ENCODE measurements at regions not wholly inside any gene's neighbourhood (a gene's known extent, or its start where the extent isn't known, plus 50 kb on each side); places are given as distances from the start of the nearest gene placed in this dataset.

DNA sequence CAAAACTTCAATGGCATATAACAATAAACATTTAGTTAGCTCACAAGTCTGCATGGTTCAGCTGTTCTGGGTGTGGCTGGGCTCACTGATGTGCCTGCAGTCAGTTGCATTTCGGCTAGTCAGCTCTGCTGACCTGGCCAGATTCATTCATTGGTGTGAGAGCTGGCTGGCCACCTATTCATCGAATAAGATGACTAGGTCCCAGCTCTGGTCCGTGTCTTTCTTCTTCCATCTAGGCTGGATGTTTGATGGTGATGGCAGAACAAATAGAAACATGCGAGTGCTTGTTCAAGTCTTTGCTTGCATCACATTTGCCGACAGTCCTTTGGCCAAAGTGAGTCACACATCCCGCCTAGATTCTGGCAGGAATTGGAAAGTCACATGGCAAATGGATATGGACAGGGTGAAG lies 203.3 kb upstream of the CRY1 start:
- peaks cover 4% of the 10 kb centered on the region for H3K4me1 Mint-ChIP-seq (ENCODE audit: low read depth)
- no peak for DNase-seq (ENCODE audit: low spot score)
- no peaks in the 10 kb centered on the region for H3K36me3 Mint-ChIP-seq (ENCODE audit: low read depth)
- no peak overlapping the region for H3K4me3 Mint-ChIP-seq (ENCODE audit: low read depth)
- no peaks in the 10 kb centered on the region for H3K9me3 Mint-ChIP-seq
- intact Hi-C loops (cut with micrococcal nuclease) = no loop called here
- no peak overlapping the region for H3K27ac Mint-ChIP-seq
- peaks cover 18% of the 10 kb centered on the region for H3K27me3 Mint-ChIP-seq (ENCODE audit: low read depth)

DNA sequence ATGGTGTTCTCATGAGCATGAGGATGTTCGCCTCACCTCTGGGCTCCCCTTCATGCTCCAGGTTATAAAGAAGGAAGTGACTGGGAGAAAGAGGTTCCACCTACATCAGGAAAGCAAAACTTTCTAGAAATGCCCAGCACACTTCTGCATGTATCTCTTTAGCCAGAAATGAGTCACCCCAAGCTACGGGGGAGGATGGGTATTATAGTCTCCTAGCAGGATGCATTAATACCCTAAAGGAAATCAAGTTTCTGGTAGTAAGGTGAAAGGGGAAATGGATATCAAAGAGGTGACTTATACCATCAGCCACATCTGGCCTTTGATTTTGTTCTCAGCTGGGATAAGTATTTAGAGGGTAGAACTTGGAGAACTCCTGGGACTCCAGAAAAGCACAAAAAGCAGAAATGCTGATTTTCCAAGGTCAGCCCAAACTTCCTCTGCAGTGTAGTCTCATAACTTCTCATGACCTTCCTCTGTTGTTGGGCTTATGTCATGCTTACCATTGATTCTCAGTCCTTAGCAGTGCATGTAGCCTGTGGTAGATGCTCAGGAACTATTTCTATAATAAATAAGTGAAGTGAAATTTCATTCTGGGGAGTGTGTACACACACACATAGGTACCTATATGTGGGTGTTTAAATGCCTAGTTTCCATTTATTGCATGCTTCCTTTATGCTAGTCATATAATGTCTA lies 209.4 kb upstream of the CRY1 start:
- no peak overlapping the region for H3K27ac Mint-ChIP-seq
- H3K4me3 Mint-ChIP-seq (ENCODE audit: low read depth) = no peak overlapping the region
- intact Hi-C loops (cut with micrococcal nuclease) = no loop called here
- H3K27me3 Mint-ChIP-seq (ENCODE audit: low read depth) = peaks cover 20% of the 10 kb centered on the region
- DNase-seq (ENCODE audit: low spot score) = no peak
- H3K36me3 Mint-ChIP-seq (ENCODE audit: low read depth) = no peaks in the 10 kb centered on the region
- H3K9me3 Mint-ChIP-seq = no peaks in the 10 kb centered on the region
- no peaks in the 10 kb centered on the region for H3K4me1 Mint-ChIP-seq (ENCODE audit: low read depth)

DNA sequence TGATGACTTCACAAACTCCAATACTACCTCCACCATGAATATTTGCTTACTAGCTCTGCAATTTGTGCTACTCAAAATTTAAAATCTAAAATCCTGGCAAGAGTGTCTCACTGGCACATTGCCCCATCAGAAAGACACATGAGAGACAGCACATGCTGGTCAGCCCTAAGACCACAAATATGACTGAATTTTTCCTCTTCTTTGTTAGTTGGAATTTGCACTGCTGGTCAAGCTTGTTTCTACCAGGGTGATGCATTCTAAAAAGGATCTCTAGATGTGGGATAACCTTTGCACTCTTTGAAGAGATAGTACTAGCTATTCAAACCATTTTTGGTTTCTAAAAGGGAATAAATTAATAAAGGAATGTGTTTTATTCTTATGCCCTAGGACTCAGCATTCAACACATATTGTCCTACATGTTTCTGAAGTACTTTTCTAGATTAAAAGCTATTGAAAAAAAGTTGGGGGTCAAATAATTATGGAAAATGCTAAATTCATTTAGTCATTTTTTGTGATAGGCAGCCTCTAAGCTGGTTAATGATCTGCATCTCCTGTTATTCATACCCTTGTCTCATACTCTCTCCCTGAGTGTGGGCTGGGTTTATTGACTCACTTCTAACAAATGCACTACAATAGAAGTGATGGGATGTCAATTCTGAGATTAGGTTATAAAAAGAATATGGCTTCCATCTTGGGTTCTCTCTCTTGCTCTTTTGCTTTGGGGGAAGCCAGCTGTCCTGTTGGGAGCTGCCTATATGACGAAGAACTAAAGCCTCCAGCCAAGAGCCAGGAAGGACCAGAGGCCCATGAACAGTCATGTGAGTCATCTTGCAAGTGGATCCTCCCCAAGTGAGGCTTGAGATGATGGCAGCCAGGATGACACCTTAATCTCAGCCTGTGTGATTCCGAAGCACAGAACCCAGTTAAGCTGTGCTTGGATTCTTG lies 211.5 kb upstream of the CRY1 start:
- Mint-ChIP-seq H3K36me3 (ENCODE audit: low read depth) (no peaks in the 10 kb centered on the region), H3K27me3 (ENCODE audit: low read depth) (peaks cover 21% of the 10 kb centered on the region), H3K9me3 (no peaks in the 10 kb centered on the region), H3K4me1 (ENCODE audit: low read depth) (peaks cover 10% of the 10 kb centered on the region), H3K4me3 (ENCODE audit: low read depth) (no peak overlapping the region), H3K27ac (no peak overlapping the region)
- DNase-seq (ENCODE audit: low spot score) = no peak
- intact Hi-C loops (cut with micrococcal nuclease) = no loop called here

DNA sequence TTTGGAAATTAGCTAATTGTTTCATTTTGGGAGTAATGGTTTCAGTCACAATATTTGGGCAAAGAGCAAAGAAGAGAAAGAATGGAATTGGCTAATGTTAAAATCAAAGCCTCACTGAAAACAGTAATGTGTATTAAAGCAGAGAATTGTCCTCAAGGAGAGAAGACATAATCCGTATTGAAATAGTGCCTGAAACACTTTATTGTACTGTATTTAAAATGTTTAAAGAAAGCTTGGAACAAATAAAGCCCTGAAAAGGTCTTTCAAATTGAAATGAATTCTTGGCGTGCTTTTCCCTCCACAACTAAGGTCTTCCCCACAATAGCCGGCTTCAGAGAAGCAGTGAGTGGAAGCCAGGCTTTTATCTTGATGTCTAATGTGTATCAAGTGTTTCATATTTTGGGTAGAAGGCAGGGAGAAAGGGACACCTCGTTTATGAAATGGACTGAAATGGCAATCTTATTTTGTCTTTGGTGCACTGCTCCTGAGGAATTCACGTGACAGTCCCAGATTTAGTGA lies 212.9 kb upstream of the CRY1 start:
- H3K27ac Mint-ChIP-seq = no peak overlapping the region
- H3K27me3 Mint-ChIP-seq (ENCODE audit: low read depth) = peaks cover 22% of the 10 kb centered on the region
- intact Hi-C loops (cut with micrococcal nuclease) = no loop called here
- peaks cover 11% of the 10 kb centered on the region for H3K4me1 Mint-ChIP-seq (ENCODE audit: low read depth)
- H3K9me3 Mint-ChIP-seq = no peaks in the 10 kb centered on the region
- no peak for DNase-seq (ENCODE audit: low spot score)
- H3K4me3 Mint-ChIP-seq (ENCODE audit: low read depth) = no peak overlapping the region
- H3K36me3 Mint-ChIP-seq (ENCODE audit: low read depth) = no peaks in the 10 kb centered on the region

DNA sequence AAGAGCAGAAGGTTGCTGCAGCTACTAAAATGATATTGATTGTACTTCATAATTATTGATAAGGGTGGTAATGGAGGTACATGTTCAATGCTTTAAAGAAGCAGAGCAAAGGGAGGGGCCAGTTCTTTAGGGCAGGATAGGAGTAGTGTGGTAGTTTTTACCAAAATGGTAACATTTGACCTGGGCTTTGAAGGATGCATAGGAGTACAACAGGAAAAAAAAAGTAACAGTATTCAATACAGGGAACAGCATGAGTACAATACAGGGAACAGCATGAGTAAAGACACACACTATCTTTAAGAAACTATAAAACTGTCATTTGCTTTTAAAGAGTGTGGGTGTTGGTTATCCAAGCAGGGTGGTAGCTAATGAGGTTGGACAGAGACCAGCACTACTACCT lies 215.0 kb upstream of the CRY1 start:
- no peak overlapping the region for H3K27ac Mint-ChIP-seq
- H3K4me1 Mint-ChIP-seq (ENCODE audit: low read depth) = peaks cover 11% of the 10 kb centered on the region
- H3K27me3 Mint-ChIP-seq (ENCODE audit: low read depth) = peaks cover 33% of the 10 kb centered on the region
- H3K36me3 Mint-ChIP-seq (ENCODE audit: low read depth) = no peaks in the 10 kb centered on the region
- intact Hi-C loops (cut with micrococcal nuclease) = no loop called here
- H3K9me3 Mint-ChIP-seq = no peaks in the 10 kb centered on the region
- no peak overlapping the region for H3K4me3 Mint-ChIP-seq (ENCODE audit: low read depth)
- DNase-seq (ENCODE audit: low spot score) = no peak

DNA sequence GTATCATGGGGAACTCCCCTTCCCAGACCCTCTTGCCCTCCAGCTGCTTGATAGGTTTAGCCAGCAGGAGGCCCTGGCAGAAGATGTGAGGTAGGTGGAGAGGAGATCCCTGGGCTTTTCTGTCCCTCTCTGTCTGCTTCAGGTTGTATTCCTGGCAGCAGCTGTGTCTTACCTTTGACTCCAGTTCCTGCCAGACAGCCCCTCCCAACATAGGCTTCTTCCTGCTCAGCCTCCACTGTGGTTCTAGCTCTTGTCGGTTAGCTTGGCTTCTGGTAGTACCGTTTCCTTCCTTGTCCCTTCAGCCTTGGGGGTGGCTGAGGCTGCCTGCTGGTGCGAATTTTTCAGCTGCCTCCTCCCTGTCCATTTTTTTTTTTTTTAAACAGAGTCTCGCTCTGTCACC lies 215.7 kb upstream of the CRY1 start:
- Mint-ChIP-seq H3K4me3 (ENCODE audit: low read depth) (no peak overlapping the region), H3K27me3 (ENCODE audit: low read depth) (peaks cover 39% of the 10 kb centered on the region), H3K9me3 (no peaks in the 10 kb centered on the region), H3K4me1 (ENCODE audit: low read depth) (peaks cover 11% of the 10 kb centered on the region), H3K27ac (no peak overlapping the region), H3K36me3 (ENCODE audit: low read depth) (no peaks in the 10 kb centered on the region)
- intact Hi-C loops (cut with micrococcal nuclease) = no loop called here
- DNase-seq (ENCODE audit: low spot score) = peak; percentile 19

DNA sequence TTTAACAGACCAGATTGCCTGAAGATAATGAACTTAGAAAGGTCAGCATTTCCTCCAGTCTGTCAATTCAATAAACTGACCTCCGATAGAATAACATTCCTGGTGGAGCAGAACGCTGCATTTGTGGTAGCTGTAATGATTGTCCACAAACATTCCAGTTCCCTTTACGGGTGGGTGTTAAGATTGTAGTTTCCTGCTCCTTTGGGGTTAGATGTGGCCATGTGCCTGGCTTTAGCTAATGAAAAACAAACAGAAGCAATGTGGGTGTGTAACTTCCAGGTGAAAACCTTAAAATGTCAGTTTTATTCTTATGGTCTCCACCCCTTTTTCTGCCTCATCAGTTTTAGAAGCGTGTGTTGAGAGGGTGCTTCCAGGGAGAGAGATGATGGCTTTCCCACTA lies 217.3 kb upstream of the CRY1 start:
- peaks cover 11% of the 10 kb centered on the region for H3K4me1 Mint-ChIP-seq (ENCODE audit: low read depth)
- intact Hi-C loops (cut with micrococcal nuclease) = loop anchor here (10.0 kb wide), 2 partner anchors 176 to 374 kb away; partner anchors contain the start of gene PWP1

DNA sequence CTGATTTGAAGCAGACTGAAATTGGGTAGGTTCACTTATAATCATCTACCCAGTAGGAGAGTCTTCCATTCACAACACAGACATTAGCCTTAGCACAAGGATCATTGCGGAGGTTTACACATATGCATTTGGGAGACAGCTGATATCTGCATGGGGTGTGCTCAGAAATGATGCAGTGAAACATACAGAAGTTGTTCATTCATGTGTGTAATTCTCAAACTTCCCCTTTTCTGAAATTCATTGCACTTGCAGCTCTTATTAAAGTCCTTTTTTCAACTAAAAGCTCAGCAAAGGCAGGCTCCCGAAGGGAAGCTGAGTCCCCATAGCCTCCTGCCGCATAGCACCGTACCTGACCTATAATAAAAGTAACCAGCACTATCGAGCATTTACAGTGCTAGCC lies 218.3 kb upstream of the CRY1 start:
- no peak overlapping the region for H3K4me3 Mint-ChIP-seq (ENCODE audit: low read depth)
- H3K9me3 Mint-ChIP-seq = no peaks in the 10 kb centered on the region
- no peaks in the 10 kb centered on the region for H3K36me3 Mint-ChIP-seq (ENCODE audit: low read depth)
- intact Hi-C loops (cut with micrococcal nuclease) = loop anchor here (10.0 kb wide), 2 partner anchors 177 to 373 kb away; partner anchors contain the start of gene PWP1
- DNase-seq (ENCODE audit: low spot score) = no peak
- peaks cover 11% of the 10 kb centered on the region for H3K4me1 Mint-ChIP-seq (ENCODE audit: low read depth)
- H3K27ac Mint-ChIP-seq = no peak overlapping the region
- peaks cover 43% of the 10 kb centered on the region for H3K27me3 Mint-ChIP-seq (ENCODE audit: low read depth)

More for the DNA sequence above, 217.3 kb upstream of the CRY1 start:
- Mint-ChIP-seq H3K27ac (no peak overlapping the region), H3K27me3 (ENCODE audit: low read depth) (peaks cover 42% of the 10 kb centered on the region), H3K36me3 (ENCODE audit: low read depth) (no peaks in the 10 kb centered on the region), H3K4me3 (ENCODE audit: low read depth) (no peak overlapping the region), H3K9me3 (no peaks in the 10 kb centered on the region)
- no peak for DNase-seq (ENCODE audit: low spot score)

DNA sequence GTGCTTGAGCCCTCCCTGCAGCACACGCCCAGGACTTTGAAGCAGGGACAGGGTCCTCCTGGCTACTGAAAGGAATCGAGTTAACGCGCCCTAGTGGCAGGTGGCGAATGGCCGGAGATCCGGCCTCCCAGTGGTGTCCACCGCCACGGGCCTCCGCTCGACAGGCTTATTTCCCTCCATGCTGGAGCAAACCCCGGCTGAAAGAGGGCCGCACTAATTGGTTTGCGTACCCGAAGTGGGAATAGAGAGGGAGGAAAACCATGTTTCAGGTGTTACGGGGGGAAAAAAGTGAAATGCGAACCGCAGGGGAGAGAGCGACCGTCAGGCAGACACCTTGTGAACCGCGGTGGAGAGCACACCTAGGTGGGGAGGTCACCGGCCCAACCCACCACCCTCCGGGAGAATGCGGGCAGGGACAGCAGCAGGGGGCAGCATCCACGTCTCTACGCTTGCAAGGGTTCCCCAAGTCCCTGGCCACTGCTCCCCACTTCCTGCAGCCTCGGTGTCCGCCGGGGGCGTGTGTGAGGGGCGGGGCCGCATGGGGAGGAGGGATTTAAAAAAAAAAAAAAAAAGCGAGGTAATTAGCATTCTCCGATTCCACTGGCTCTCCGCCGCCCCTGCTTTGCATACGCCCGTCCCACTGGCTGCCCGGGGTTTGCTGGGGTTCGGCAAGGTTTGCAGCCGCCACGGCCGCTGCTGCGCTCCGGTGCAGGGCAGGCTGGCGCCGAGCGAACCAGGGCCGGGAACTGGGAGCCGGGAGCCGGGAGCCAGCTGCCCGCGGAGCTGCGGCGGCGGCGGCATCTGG lies 224.6 kb upstream of the CRY1 start:
- Mint-ChIP-seq H3K4me3 (ENCODE audit: low read depth) (peak overlapping the region; percentile 87), H3K4me1 (ENCODE audit: low read depth) (peaks cover 26% of the 10 kb centered on the region), H3K9me3 (no peaks in the 10 kb centered on the region), H3K36me3 (ENCODE audit: low read depth) (no peaks in the 10 kb centered on the region), H3K27ac (no peak overlapping the region), H3K27me3 (ENCODE audit: low read depth) (peaks cover 30% of the 10 kb centered on the region)
- DNase-seq (ENCODE audit: low spot score) = peak; percentile 89
- intact Hi-C loops (cut with micrococcal nuclease) = loop anchor here (1.0 to 10.0 kb wide), 7 partner anchors 31 to 367 kb away; partner anchors contain the start of genes CRY1 and PWP1

DNA sequence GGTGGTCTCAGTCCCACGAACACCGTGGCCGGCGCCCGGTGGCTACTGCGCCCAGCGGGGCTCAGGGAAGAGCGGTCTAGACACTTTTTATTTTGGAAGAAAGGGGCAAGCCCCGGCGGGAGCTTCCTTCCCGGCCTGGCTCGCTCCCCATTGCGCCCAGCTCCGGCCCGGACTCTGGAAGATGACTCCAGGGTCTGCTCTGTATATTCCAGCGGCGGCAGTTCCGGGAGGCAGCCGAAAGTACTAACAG lies 225.1 kb upstream of the CRY1 start:
- intact Hi-C loops (cut with micrococcal nuclease) = loop anchor here (1.0 to 10.0 kb wide), 7 partner anchors 31 to 366 kb away; partner anchors contain the start of genes CRY1 and PWP1
- no peak for DNase-seq (ENCODE audit: low spot score)
- H3K27me3 Mint-ChIP-seq (ENCODE audit: low read depth) = peaks cover 26% of the 10 kb centered on the region
- H3K4me3 Mint-ChIP-seq (ENCODE audit: low read depth) = peak overlapping the region; percentile 87
- H3K9me3 Mint-ChIP-seq = no peaks in the 10 kb centered on the region
- peaks cover 30% of the 10 kb centered on the region for H3K4me1 Mint-ChIP-seq (ENCODE audit: low read depth)
- H3K36me3 Mint-ChIP-seq (ENCODE audit: low read depth) = no peaks in the 10 kb centered on the region
- no peak overlapping the region for H3K27ac Mint-ChIP-seq

DNA sequence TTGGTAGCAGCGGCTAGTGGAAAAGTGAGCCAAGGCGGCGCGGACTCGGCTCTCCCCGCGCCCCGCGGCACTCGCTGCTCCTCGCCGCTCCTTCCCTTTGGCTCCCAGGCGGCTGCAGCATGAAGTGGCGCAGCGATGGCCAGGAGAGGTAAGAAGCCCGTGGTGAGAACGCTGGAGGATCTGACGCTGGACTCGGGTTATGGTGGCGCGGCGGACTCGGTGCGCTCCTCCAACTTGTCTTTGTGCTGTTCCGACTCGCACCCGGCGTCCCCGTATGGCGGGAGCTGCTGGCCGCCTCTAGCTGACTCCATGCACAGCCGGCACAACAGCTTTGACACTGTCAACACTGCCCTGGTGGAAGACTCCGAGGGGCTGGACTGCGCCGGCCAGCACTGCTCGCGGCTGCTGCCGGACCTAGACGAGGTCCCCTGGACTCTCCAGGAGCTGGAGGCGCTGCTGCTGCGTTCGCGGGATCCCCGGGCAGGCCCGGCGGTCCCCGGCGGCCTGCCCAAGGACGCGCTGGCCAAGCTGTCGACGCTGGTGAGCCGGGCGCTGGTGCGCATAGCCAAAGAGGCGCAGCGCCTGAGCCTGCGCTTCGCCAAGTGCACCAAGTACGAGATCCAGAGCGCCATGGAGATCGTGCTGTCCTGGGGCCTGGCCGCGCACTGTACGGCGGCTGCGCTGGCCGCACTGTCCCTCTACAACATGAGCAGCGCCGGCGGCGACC lies 225.6 kb upstream of the CRY1 start:
- Mint-ChIP-seq H3K4me1 (ENCODE audit: low read depth) (peaks cover 35% of the 10 kb centered on the region), H3K27me3 (ENCODE audit: low read depth) (peaks cover 21% of the 10 kb centered on the region), H3K4me3 (ENCODE audit: low read depth) (peak overlapping the region; percentile 87), H3K36me3 (ENCODE audit: low read depth) (no peaks in the 10 kb centered on the region), H3K27ac (peak overlapping the region; percentile 77), H3K9me3 (no peaks in the 10 kb centered on the region)
- intact Hi-C loops (cut with micrococcal nuclease) = loop anchor here (1.0 to 10.0 kb wide), 7 partner anchors 32 to 366 kb away; partner anchors contain the start of genes CRY1 and PWP1
- DNase-seq (ENCODE audit: low spot score) = peak; percentile 18

Measured in activated T-helper 2 cell treated with anti-CD3 and anti-CD28 coated beads, Interferon-gamma antibody, Interleukin-2, Interleukin-4, amounts not matched to agents 10 μg/mL and 5 μg/mL and 100 μg/mL, durations not matched to agents 14 hours and 24 hours and 36 hours (primary cell).